Inferior parietal cortex (tissue), 1 donor: ENCODE measurements at regions not wholly inside any gene's neighbourhood (a gene's known extent, or its start where the extent isn't known, plus 50 kb on each side); places are given as distances from the start of the nearest gene placed in this dataset.

ENCODE experiments used
- DNase-seq: peaks from one replicate; pipeline ENCODE4 v3.0.0-alpha.2; 2016; ENCODE audit errors: extremely low spot score

GRCh38 chr6:127641905-127642304 lies 64.9 kb downstream of the C6orf58 start:
- DNase-seq: peak; percentile 13
